H9 (cell line): ENCODE measurements at regions not wholly inside any gene's neighbourhood (a gene's known extent, or its start where the extent isn't known, plus 50 kb on each side); places are given as distances from the start of the nearest gene placed in this dataset.

Experiments
- DNase-seq: peaks from one replicate; pipeline ENCODE4 v3.0.0-alpha.2; 2017
- H2AFZ ChIP-seq: one replicate; pipeline ENCODE4 v1.6.1; 2013; ENCODE audit warnings: mild to moderate bottlenecking, low read length, control low read depth, moderate library complexity
- H2AK5ac ChIP-seq: 2 replicates; pipeline ENCODE4 v1.6.1; 2013; ENCODE audit warnings: low read length, control low read depth, mixed read lengths; ENCODE audit not compliant: insufficient read length
- H2BK120ac ChIP-seq: one replicate; pipeline ENCODE4 v1.6.1; 2013; ENCODE audit warnings: low read depth, mild to moderate bottlenecking, low read length, control low read depth, inconsistent platforms; ENCODE audit not compliant: poor library complexity, severe bottlenecking
- H2BK12ac ChIP-seq: 2 replicates; pipeline ENCODE4 v1.6.1; 2013; ENCODE audit warnings: low read length, control low read depth, mixed read lengths, low read depth; ENCODE audit not compliant: insufficient read length
- H2BK15ac ChIP-seq: 2 replicates; pipeline ENCODE4 v1.6.1; 2013; ENCODE audit warnings: low read depth, low read length, control low read depth
- H2BK20ac ChIP-seq: one replicate; pipeline ENCODE4 v1.6.1; 2013; ENCODE audit warnings: low read depth, mild to moderate bottlenecking, low read length, control low read depth, inconsistent platforms; ENCODE audit not compliant: poor library complexity, severe bottlenecking
- H2BK5ac ChIP-seq: 2 replicates; pipeline ENCODE4 v1.6.1; 2013; ENCODE audit warnings: low read length, control low read depth, mixed read lengths; ENCODE audit not compliant: insufficient read length
- H3K14ac ChIP-seq: 2 replicates; pipeline ENCODE4 v1.6.1; 2013; ENCODE audit warnings: low read length, control low read depth; ENCODE audit not compliant: insufficient read depth
- H3K18ac ChIP-seq: 2 replicates; pipeline ENCODE4 v1.6.1; 2013; ENCODE audit warnings: low read depth, mild to moderate bottlenecking, mixed read lengths, low read length, control low read depth; ENCODE audit not compliant: insufficient read length
- H3K23ac ChIP-seq: 2 replicates; pipeline ENCODE4 v1.6.1; 2013; ENCODE audit warnings: low read length, control low read depth, mixed read lengths, low read depth; ENCODE audit not compliant: insufficient read length
- H3K23me2 ChIP-seq: 2 replicates; pipeline ENCODE4 v1.6.1; 2013; ENCODE audit warnings: low read depth, mild to moderate bottlenecking, mixed read lengths, low read length, control low read depth; ENCODE audit not compliant: insufficient read length, poor library complexity, severe bottlenecking
- H3K27ac ChIP-seq: 2 replicates; pipeline ENCODE4 v1.5.1; 2013; ENCODE audit warnings: low read length, control low read depth, mixed read lengths, low read depth; ENCODE audit not compliant: insufficient read length
- H3K27me3 ChIP-seq: 2 replicates; pipeline ENCODE4 v1.6.1; 2013; ENCODE audit warnings: low read length, control low read depth, inconsistent platforms; ENCODE audit not compliant: insufficient read depth
- H3K4ac ChIP-seq: 2 replicates; pipeline ENCODE4 v1.6.1; 2013; ENCODE audit warnings: low read depth, mild to moderate bottlenecking, control low read depth, inconsistent platforms, low read length, moderate library complexity
- H3K4me1 ChIP-seq: 2 replicates; pipeline ENCODE4 v1.6.1; 2013; ENCODE audit warnings: low read length, control low read depth, inconsistent platforms; ENCODE audit not compliant: insufficient read depth
- H3K4me2 ChIP-seq: 2 replicates; pipeline ENCODE4 v1.6.1; 2013; ENCODE audit warnings: low read length, control low read depth, mixed read lengths; ENCODE audit not compliant: insufficient read length, insufficient read depth
- H3K56ac ChIP-seq: 2 replicates; pipeline ENCODE4 v1.6.1; 2013; ENCODE audit warnings: low read depth, mild to moderate bottlenecking, mixed read lengths, low read length, control low read depth; ENCODE audit not compliant: insufficient read length
- H3K79me1 ChIP-seq: 2 replicates; pipeline ENCODE4 v1.6.1; 2013; ENCODE audit warnings: low read depth, mild to moderate bottlenecking, moderate library complexity, low read length, control low read depth, inconsistent platforms; ENCODE audit not compliant: insufficient read depth, poor library complexity, severe bottlenecking
- H3K79me2 ChIP-seq: 2 replicates; pipeline ENCODE4 v1.6.1; 2013; ENCODE audit warnings: low read length, control low read depth, inconsistent platforms; ENCODE audit not compliant: insufficient read depth
- H3K9ac ChIP-seq: 2 replicates; pipeline ENCODE4 v1.6.1; 2013; ENCODE audit warnings: low read length, control low read depth, mixed read lengths; ENCODE audit not compliant: insufficient read length; ENCODE audit errors: extremely low read depth
- H3K9me3 ChIP-seq: one replicate; pipeline ENCODE4 v1.6.1; 2013; ENCODE audit warnings: low read depth, low read length, inconsistent platforms; ENCODE audit not compliant: control insufficient read depth
- H3T11ph ChIP-seq: one replicate; pipeline ENCODE4 v1.6.1; 2013; ENCODE audit warnings: mild to moderate bottlenecking, low read length, control low read depth, inconsistent platforms
- H4K20me1 ChIP-seq: one replicate; pipeline ENCODE4 v1.6.1; 2013; ENCODE audit not compliant: control insufficient read depth, insufficient read length, insufficient read depth
- H4K5ac ChIP-seq: 2 replicates; pipeline ENCODE4 v1.6.1; 2013; ENCODE audit warnings: low read depth, mild to moderate bottlenecking, mixed read lengths, low read length, control low read depth; ENCODE audit not compliant: insufficient read length
- H4K8ac ChIP-seq: replicated peaks from 2 replicates; pipeline ENCODE4 v1.6.1; 2013; ENCODE audit warnings: low read length, control low read depth, mixed read lengths, low read depth; ENCODE audit not compliant: insufficient read length
- H4K91ac ChIP-seq: 2 replicates; pipeline ENCODE4 v1.6.1; 2013; ENCODE audit warnings: low read depth, mild to moderate bottlenecking, moderate library complexity, mixed read lengths, low read length, control low read depth; ENCODE audit not compliant: insufficient read length
- H3K27ac Mint-ChIP-seq, 3 experiments: 2 replicates in 2 of 3; 3 replicates in 1 of 3; pipeline ENCODE4 v1.8.0; 2020 to 2021; ENCODE audit warnings: mixed read lengths in 3 of 3, mild to moderate bottlenecking in 1 of 3, moderate library complexity in 1 of 3
- H3K27me3 Mint-ChIP-seq: 2 replicates; pipeline ENCODE4 v1.8.0; 2021; ENCODE audit warnings: low read depth, mild to moderate bottlenecking, moderate library complexity, mixed read lengths
- H3K36me3 Mint-ChIP-seq, 3 experiments: 2 replicates in 2 of 3; 3 replicates in 1 of 3; pipeline ENCODE4 v1.8.0; 2020 to 2021; ENCODE audit warnings: low read depth in 3 of 3, mixed read lengths in 3 of 3; ENCODE audit not compliant: insufficient read depth in 1 of 3
- H3K4me1 Mint-ChIP-seq, 2 experiments: 2 replicates each; pipeline ENCODE4 v1.8.0; 2020; ENCODE audit warnings: mixed read lengths in 2 of 2
- H3K4me3 Mint-ChIP-seq, 2 experiments: 2 replicates in 1 of 2; 3 replicates in 1 of 2; pipeline ENCODE4 v1.8.0; 2020 to 2021; ENCODE audit warnings: mild to moderate bottlenecking in 2 of 2, mixed read lengths in 2 of 2, moderate library complexity in 1 of 2
- H3K9me3 Mint-ChIP-seq, 2 experiments: 2 replicates in 1 of 2; 3 replicates in 1 of 2; pipeline ENCODE4 v1.8.0; 2020; ENCODE audit warnings: mild to moderate bottlenecking in 2 of 2, mixed read lengths in 2 of 2, moderate library complexity in 1 of 2
- WGBS: extraction: QIAGEN DNeasy Blood & Tissue Kit; methylation state at CpG from one replicate; pipeline ENCODE4 v1.1.7; 2013; ENCODE audit warnings: missing lambda C conversion rate, low lambda C conversion rate, mixed read lengths; ENCODE audit not compliant: insufficient read length; ENCODE audit errors: extremely low coverage; 5-methylcytosine and 5-hydroxymethylcytosine counted together
- TF ChIP-seq, protein P1 (sequence below): fragments of 200-600 bp; sonication (generic); conservative IDR thresholded peaks from 3 replicates; pipeline ENCODE4 v1.8.0; 2021; ENCODE audit warnings: antibody characterized with exemption, mild to moderate bottlenecking

DNA sequence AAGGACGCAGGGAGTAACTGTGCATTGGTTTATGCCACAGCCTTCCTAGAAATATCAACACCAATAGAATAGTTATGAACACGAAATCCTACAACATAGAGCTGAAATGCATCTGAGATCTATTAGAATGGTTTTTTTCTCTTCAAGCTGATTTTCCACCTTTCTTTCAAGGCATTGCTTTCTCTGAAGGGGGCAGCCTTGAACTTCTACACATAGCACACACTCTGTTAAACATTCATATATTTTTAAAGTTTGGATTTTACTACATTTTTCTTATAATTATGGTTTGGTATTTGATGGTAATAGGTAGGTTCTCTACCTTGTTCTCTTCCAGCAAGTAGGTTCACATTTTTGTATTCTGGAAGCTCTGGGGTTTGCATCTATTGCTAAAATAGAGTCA lies 661.8 kb downstream of the SEMA5A start:
- no CpG with 5 or more reads among the region's 2 CpGs for WGBS
- H3K4ac ChIP-seq = no peak overlapping the region

More for the DNA sequence above, 661.8 kb downstream of the SEMA5A start:
- no peak overlapping the region for H2BK120ac ChIP-seq
- H3K56ac ChIP-seq = no peak overlapping the region
- no peak overlapping the region for H3K14ac ChIP-seq
- H2BK15ac ChIP-seq = no peak overlapping the region
- no peak overlapping the region for H4K5ac ChIP-seq
- H2BK20ac ChIP-seq = no peak overlapping the region
- H3K23ac ChIP-seq = no peak overlapping the region
- no peaks in the 10 kb centered on the region for H3K79me1 ChIP-seq
- H3K9me3 ChIP-seq = no peaks in the 10 kb centered on the region
- no peak overlapping the region for H3K4me3 Mint-ChIP-seq
- no peak overlapping the region for H3K18ac ChIP-seq
- H2BK5ac ChIP-seq = no peak overlapping the region
- H3K79me2 ChIP-seq = no peaks in the 10 kb centered on the region
- H3K23me2 ChIP-seq = no peaks in the 10 kb centered on the region
- H4K20me1 ChIP-seq = no peaks in the 10 kb centered on the region
- no peak overlapping the region for H2AK5ac ChIP-seq
- TF ChIP-seq, protein P1, sequence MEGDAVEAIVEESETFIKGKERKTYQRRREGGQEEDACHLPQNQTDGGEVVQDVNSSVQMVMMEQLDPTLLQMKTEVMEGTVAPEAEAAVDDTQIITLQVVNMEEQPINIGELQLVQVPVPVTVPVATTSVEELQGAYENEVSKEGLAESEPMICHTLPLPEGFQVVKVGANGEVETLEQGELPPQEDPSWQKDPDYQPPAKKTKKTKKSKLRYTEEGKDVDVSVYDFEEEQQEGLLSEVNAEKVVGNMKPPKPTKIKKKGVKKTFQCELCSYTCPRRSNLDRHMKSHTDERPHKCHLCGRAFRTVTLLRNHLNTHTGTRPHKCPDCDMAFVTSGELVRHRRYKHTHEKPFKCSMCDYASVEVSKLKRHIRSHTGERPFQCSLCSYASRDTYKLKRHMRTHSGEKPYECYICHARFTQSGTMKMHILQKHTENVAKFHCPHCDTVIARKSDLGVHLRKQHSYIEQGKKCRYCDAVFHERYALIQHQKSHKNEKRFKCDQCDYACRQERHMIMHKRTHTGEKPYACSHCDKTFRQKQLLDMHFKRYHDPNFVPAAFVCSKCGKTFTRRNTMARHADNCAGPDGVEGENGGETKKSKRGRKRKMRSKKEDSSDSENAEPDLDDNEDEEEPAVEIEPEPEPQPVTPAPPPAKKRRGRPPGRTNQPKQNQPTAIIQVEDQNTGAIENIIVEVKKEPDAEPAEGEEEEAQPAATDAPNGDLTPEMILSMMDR = no peak
- peaks cover 2 to 4% (median 3%) of the 10 kb centered on the region in 3 experiments; a peak in 2 of 7 replicates for H3K36me3 Mint-ChIP-seq
- no peak overlapping the region for H3K27ac ChIP-seq
- DNase-seq = no peak
- H3K27me3 Mint-ChIP-seq = no peaks in the 10 kb centered on the region
- no peak overlapping the region for H2BK12ac ChIP-seq
- no peak overlapping the region for H3K9ac ChIP-seq
- no peak overlapping the region for H4K8ac ChIP-seq
- no peaks in the 10 kb centered on the region for H3K4me1 Mint-ChIP-seq
- H3K4me2 ChIP-seq = no peak overlapping the region
- H3K4me1 ChIP-seq = no peaks in the 10 kb centered on the region
- no peak overlapping the region; a peak in 1 of 7 replicates for H3K27ac Mint-ChIP-seq
- H4K91ac ChIP-seq = no peak overlapping the region
- H2AFZ ChIP-seq = no peak overlapping the region
- H3K9me3 Mint-ChIP-seq = peaks cover 9 to 10% of the 10 kb centered on the region in 2 experiments
- H3T11ph ChIP-seq = no peak overlapping the region
- no peaks in the 10 kb centered on the region for H3K27me3 ChIP-seq
